ENCODE measurements at regions not wholly inside any gene's neighbourhood (a gene's known extent, or its start where the extent isn't known, plus 50 kb on each side); places are given as distances from the start of the nearest gene placed in this dataset.
A peak's percentile ranks its signal among the peaks of the same experiment; 100 is the strongest.

DNA sequence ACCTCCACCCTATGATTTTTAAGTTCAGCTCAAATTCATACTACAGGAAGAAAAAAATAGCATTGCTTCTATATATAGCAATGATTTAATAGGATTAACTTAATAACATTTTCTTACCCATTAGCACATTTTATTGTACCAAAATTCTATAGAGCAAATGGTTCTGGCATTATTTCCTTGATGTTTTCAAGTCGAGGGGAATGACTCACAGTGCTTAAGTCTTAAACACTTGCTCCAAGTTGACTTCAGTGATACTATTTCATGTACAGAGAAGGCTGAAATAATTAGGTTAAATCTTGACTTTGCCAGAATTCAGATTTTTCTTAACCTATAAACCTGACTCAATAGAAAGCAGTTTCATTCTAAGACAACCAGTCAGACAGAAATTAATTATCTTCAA, 1133.8 kb downstream of the SORCS3 start:
- 0 to 100% (median 63%) methylated on average over 1 of the region's 1 CpG; no CpG with 5 or more reads in 1 of the 10 experiments for WGBS, 10 experiments
- no peak overlapping the region for H3K4me3 ChIP-seq
- no peak for ATAC-seq (replicated peaks in 6 of 8)
- H3K4me1 ChIP-seq (replicated peaks in 1 of 2), result peaks cover 13 to 15% of the 10 kb centered on the region in 2 donors
- in situ Hi-C loops (cut with MboI; ENCODE audit: low pct_unique_long_range_greater_than_20kb in 2 of 9, low sequenced_read_pairs in 9 of 9, unreplicated experiment in 9 of 9), result no loop called here
- no peak overlapping the region for H3K27ac ChIP-seq

GRCh38 chr10:105774351-105774750, 1133.3 kb downstream of the SORCS3 start:
- H3K4me1 ChIP-seq (replicated peaks in 1 of 2), result peaks cover 18 to 20% of the 10 kb centered on the region in 2 donors
- in situ Hi-C loops (cut with MboI; ENCODE audit: low pct_unique_long_range_greater_than_20kb in 2 of 9, low sequenced_read_pairs in 9 of 9, unreplicated experiment in 9 of 9), result no loop called here
- no peak for ATAC-seq (replicated peaks in 6 of 8)
- H3K4me3 ChIP-seq, result no peak overlapping the region
- WGBS, 10 experiments, result 0 to 100% (median 36%) methylated on average over 1 to 2 of the region's 2 CpGs; no CpG with 5 or more reads in 2 of the 10 experiments
- H3K27ac ChIP-seq, result no peak overlapping the region

- ATAC-seq (replicated peaks in 6 of 8), result peak in 5 of 8 experiments; percentile 74 to 91 (median 75)
- WGBS, 10 experiments, result 0 to 82% (median 41%) methylated on average over 1 to 2 of the region's 2 CpGs
- in situ Hi-C loops (cut with MboI; ENCODE audit: low pct_unique_long_range_greater_than_20kb in 2 of 9, low sequenced_read_pairs in 9 of 9, unreplicated experiment in 9 of 9), result no loop called here
- no peak overlapping the region for H3K27ac ChIP-seq
- peaks cover 20 to 23% of the 10 kb centered on the region in 2 donors for H3K4me1 ChIP-seq (replicated peaks in 1 of 2)
- H3K4me3 ChIP-seq, result no peak overlapping the region
Measured at GRCh38 chr10:105770524-105771212, 1129.6 kb downstream of the SORCS3 start.

DNA sequence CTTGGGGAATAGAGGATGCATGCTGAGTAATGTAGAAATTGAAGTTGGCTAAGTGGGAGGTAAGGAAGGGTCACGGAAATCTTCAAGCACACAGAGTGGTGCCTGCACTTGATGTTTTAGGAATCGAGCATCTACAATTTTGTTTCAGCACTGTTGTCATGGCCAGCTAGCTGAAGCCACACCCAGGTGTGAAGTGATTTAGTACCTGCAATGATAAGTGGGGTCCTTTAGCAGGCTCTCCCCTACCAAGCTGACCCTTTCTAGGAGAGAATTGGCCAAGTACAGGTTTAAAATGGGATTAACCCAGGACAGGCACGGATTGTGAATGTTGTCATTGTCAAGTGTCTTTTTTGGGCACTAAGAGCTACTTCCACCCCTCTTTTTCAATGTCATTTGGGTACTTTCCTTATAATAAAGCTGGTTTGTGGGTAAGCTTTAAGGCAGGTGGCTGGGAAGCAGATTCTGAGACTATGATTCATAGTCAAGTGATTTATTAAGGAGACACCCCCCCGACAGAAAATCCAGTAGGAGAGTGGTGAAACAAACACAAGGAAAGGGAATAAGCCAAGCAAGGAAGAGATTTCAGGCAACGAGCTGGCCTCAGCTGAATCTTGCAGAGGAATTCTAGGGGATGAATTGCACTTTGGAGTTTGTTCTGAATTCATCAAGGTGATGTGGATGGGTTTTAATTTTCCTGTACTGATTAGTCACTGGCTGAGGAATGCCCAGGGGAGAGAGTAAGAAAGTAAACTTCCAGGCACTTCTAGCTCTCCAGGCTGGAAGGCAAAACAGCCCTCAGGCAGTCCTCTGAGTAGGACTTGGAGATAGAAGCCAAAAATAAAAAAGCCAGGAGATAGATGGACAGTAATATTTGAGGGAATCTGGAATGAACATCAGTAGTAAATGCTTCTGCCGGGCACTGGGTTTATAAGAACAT, 1128.4 kb downstream of the SORCS3 start:
- Histone ChIP-seq H3K27ac (no peak overlapping the region), H3K4me1 (replicated peaks in 1 of 2) (peaks cover 20 to 23% of the 10 kb centered on the region in 2 donors), H3K4me3 (no peak overlapping the region)
- WGBS, 10 experiments, result 3 to 78% (median 30%) methylated on average over 1 to 5 of the region's 6 CpGs
- peak in 3 of 8 experiments; percentile 36 to 49 (median 40) for ATAC-seq (replicated peaks in 6 of 8)
- in situ Hi-C loops (cut with MboI; ENCODE audit: low pct_unique_long_range_greater_than_20kb in 2 of 9, low sequenced_read_pairs in 9 of 9, unreplicated experiment in 9 of 9), result no loop called here

DNA sequence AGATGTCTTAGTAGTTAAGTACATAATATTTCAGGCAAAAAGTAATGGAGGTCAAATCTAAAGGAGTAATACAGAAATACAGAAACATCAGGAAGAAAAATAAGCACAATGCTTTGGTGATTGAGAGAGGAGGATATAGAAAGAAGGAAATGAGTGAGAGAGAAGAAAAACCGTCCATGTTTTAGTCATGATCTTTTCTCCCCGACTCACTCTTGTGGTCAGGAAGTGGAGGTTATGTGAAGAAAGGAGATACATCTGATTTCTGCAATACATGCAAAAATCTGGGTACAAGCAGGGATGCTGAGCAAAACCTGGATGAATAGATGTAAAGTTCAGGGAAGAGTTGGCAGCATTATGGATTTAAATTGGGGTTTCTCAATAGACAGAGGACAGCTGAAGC, 1122.5 kb downstream of the SORCS3 start:
- Histone ChIP-seq H3K4me1 (replicated peaks in 1 of 2) (peaks cover 4 to 5% of the 10 kb centered on the region in 2 donors), H3K27ac (no peak overlapping the region), H3K4me3 (no peak overlapping the region)
- ATAC-seq (replicated peaks in 6 of 8), result no peak
- in situ Hi-C loops (cut with MboI; ENCODE audit: low pct_unique_long_range_greater_than_20kb in 2 of 9, low sequenced_read_pairs in 9 of 9, unreplicated experiment in 9 of 9), result no loop called here
- WGBS, 10 experiments, result 0 to 100% (median 64%) methylated on average over 1 to 2 of the region's 2 CpGs

DNA sequence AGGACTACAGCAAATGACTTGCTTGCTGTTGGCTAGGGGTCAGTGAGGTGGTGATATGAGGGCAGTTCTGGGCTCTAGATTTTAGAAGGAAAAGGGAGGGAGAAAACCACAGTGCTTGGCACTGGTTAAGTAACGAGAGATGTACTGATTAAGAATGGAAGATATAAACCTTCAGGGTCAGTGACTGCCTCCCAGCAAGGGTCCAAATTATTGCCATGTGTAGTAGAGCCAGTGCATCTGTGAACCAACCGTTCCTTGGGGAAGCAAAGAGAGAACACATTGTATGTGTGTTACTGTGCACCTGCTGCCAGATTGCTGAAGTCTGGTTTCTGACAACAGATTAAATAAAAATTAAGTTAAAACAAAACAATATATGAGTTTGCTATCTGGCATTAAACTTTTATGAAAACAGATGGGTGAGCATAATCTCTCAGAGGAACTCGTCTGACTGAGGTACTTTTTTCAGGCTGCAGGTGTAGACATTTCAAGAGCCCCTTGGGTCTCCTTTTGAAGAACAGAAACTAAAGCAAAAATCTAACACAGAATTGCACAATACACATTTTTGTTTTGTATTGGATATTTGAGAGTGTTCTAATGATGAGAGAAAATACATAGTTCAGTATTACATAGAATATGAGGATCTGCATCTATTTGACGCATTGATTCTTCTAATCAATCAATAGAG, 1120.6 kb downstream of the SORCS3 start:
- no peak overlapping the region for H3K4me3 ChIP-seq
- H3K4me1 ChIP-seq (replicated peaks in 1 of 2), result peaks cover 4 to 5% of the 10 kb centered on the region in 2 donors
- no peak for ATAC-seq (replicated peaks in 6 of 8)
- H3K27ac ChIP-seq, result no peak overlapping the region
- in situ Hi-C loops (cut with MboI; ENCODE audit: low pct_unique_long_range_greater_than_20kb in 2 of 9, low sequenced_read_pairs in 9 of 9, unreplicated experiment in 9 of 9), result no loop called here
- 6 to 100% (median 85%) methylated on average over 1 to 3 of the region's 4 CpGs for WGBS, 10 experiments

- WGBS, 10 experiments, result 0 to 80% (median 27%) methylated on average over 1 to 3 of the region's 3 CpGs; no CpG with 5 or more reads in 2 of the 10 experiments
- Histone ChIP-seq H3K4me1 (replicated peaks in 1 of 2) (peaks cover 4 to 5% of the 10 kb centered on the region in 2 donors), H3K27ac (no peak overlapping the region), H3K4me3 (no peak overlapping the region)
- peak in 5 of 8 experiments; percentile 40 to 62 (median 51) for ATAC-seq (replicated peaks in 6 of 8)
- in situ Hi-C loops (cut with MboI; ENCODE audit: low pct_unique_long_range_greater_than_20kb in 2 of 9, low sequenced_read_pairs in 9 of 9, unreplicated experiment in 9 of 9), result no loop called here
Measured at GRCh38 chr10:105759669-105760068, 1118.6 kb downstream of the SORCS3 start.

- 70 to 100% (median 93%) methylated on average over 1 to 2 of the region's 2 CpGs; no CpG with 5 or more reads in 3 of the 10 experiments for WGBS, 10 experiments
- no peak overlapping the region for H3K27ac ChIP-seq
Measured at GRCh38 chr10:105758209-105758998, 1117.3 kb downstream of the SORCS3 start.

GRCh38 chr10:105757302-105757701, 1116.2 kb downstream of the SORCS3 start:
- in situ Hi-C loops (cut with MboI; ENCODE audit: low pct_unique_long_range_greater_than_20kb in 2 of 9, low sequenced_read_pairs in 9 of 9, unreplicated experiment in 9 of 9), result no loop called here
- H3K4me3 ChIP-seq, result no peak overlapping the region
- peaks cover 4 to 5% of the 10 kb centered on the region in 2 donors for H3K4me1 ChIP-seq (replicated peaks in 1 of 2)
- H3K27ac ChIP-seq, result no peak overlapping the region
- ATAC-seq (replicated peaks in 6 of 8), result no peak
- 0 to 100% (median 82%) methylated on average over 1 to 4 of the region's 4 CpGs for WGBS, 10 experiments

More at GRCh38 chr10:105758209-105758998, 1117.3 kb downstream of the SORCS3 start:
- Histone ChIP-seq H3K4me3 (no peak overlapping the region), H3K4me1 (replicated peaks in 1 of 2) (peaks cover 4 to 5% of the 10 kb centered on the region in 2 donors)
- peak in 1 of 8 experiments; percentile 23 for ATAC-seq (replicated peaks in 6 of 8)
- in situ Hi-C loops (cut with MboI; ENCODE audit: low pct_unique_long_range_greater_than_20kb in 2 of 9, low sequenced_read_pairs in 9 of 9, unreplicated experiment in 9 of 9), result no loop called here

DNA sequence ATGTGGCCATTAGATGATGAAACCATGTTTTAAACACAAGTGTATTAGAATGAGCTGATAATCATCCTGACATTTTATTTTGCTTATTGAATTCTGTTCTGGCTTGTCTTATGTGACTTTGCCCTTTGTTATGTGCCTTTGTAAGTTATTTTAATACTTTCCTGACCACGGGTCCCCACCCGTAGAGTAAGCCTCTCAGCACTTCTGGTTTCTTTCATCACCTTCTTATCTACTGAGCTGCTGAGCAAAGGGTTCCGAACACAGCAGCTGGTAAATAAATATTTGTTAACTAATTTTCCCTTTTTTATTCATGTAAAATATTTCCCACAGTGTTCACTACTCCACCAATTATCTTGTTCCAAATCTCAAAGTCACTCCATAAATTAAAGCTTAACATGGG, 1115.3 kb downstream of the SORCS3 start:
- Histone ChIP-seq H3K27ac (no peak overlapping the region), H3K4me1 (replicated peaks in 1 of 2) (peaks cover 4 to 5% of the 10 kb centered on the region in 2 donors), H3K4me3 (no peak overlapping the region)
- no peak for ATAC-seq (replicated peaks in 6 of 8)
- 3 to 93% (median 80%) methylated on average over 1 to 3 of the region's 3 CpGs; no CpG with 5 or more reads in 1 of the 10 experiments for WGBS, 10 experiments
- in situ Hi-C loops (cut with MboI; ENCODE audit: low pct_unique_long_range_greater_than_20kb in 2 of 9, low sequenced_read_pairs in 9 of 9, unreplicated experiment in 9 of 9), result no loop called here

DNA sequence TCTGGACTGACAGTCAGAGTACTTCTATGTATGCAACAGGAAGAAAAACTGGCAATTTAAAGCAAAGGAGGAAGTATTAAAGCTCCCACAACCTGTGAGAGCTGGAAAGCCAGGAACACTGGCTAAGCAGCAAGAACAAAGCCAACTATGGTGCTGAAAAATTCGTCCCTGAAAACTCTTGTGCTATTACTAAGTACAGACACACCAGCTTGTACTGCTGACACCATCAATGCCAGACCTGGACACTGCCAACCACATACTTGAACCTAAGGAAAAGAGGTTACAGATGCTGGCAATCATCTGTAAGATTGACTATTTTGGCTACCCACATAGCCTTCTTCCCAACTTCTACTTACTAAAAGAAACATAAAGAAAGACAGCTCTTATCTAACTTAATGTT, 1110.6 kb downstream of the SORCS3 start:
- ATAC-seq (replicated peaks in 6 of 8), result no peak
- Histone ChIP-seq H3K4me3 (no peak overlapping the region), H3K27ac (no peak overlapping the region), H3K4me1 (replicated peaks in 1 of 2) (no peaks in the 10 kb centered on the region)
- in situ Hi-C loops (cut with MboI; ENCODE audit: low pct_unique_long_range_greater_than_20kb in 2 of 9, low sequenced_read_pairs in 9 of 9, unreplicated experiment in 9 of 9), result no loop called here
- 0 to 80% (median 25%) methylated on average over 1 of the region's 1 CpG; no CpG with 5 or more reads in 4 of the 10 experiments for WGBS, 10 experiments

DNA sequence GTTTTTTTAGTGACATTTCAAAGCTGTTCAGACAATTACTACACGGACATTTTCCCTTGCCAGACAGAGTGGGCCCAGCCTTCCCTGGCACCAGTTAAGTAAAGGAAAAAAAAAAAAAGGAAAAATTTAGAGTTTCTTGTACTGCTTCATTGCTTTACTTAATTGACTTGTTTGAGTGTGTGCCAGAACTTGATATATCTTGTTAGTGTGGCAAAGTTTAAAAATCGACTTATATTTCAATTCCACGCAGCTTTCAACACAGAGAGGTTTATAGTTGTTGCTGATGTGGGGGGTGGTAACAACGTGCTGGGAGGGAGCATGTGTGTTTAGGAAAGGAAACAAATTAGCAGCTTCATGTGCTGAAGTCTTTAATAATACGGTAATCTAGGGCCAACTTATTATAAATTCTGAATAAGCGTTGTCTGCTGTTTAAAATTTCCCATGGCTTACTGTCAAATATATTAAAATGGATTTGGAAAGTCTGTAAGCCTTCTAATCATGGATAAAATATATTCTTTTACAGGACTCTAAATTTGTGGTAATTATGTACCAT, 1104.6 kb downstream of the SORCS3 start:
- WGBS, 10 experiments, result 0 to 100% (median 81%) methylated on average over 1 to 6 of the region's 6 CpGs
- ATAC-seq (replicated peaks in 6 of 8), result no peak
- in situ Hi-C loops (cut with MboI; ENCODE audit: low pct_unique_long_range_greater_than_20kb in 2 of 9, low sequenced_read_pairs in 9 of 9, unreplicated experiment in 9 of 9), result no loop called here
- Histone ChIP-seq H3K27ac (no peak overlapping the region), H3K4me1 (replicated peaks in 1 of 2) (no peaks in the 10 kb centered on the region), H3K4me3 (no peak overlapping the region)
